NCI-H345 treated with DMSO at 0.1 percent for 48 hours (cell line): ENCODE measurements at regions not wholly inside any gene's neighbourhood (a gene's known extent, or its start where the extent isn't known, plus 50 kb on each side); places are given as distances from the start of the nearest gene placed in this dataset.

ENCODE experiments used
- DNase-seq: peaks from one replicate; lab custom pipeline; 2025; ENCODE audit not compliant: unreplicated experiment; lab: John Stamatoyannopoulos, UW

DNA sequence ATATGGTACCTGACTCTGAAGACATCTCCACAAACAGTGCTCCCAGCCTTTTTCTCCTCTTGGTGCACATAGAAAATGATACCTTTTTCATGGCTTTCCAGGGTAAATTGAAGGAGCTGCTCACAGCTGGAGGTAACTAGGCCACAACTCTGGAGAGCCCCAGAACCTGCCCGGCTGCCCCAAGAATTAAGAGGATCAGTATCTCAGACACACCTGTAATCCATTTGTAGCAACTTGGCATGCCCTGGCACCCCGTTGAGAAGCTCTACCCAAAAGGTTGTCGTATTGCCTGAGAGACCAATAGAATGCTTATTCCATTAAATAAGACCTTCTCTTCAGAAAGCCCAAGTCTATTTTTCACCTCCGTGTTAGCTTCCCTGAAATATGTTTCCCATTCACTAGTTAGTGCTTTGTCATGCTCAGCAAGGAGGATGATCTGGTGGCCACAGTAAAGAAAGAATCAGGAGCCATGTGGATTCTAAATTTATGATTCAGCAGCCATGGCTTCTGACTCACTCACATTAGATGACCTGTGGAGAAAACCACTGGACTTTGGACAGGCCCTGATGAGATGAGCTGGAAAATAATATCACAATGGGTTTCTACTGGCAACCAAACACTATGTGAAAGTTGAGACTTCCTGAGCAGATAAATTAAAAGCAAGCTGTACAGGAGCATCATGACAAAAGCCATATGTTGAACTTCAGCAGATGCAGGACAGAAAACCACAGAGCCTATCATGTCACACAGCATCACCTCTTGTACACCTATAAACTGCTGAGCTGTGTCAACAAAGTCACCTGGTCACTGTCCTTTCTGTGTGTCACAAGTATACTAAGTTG, 253.3 kb upstream of the OSR1 start:
- no peak for DNase-seq

DNA sequence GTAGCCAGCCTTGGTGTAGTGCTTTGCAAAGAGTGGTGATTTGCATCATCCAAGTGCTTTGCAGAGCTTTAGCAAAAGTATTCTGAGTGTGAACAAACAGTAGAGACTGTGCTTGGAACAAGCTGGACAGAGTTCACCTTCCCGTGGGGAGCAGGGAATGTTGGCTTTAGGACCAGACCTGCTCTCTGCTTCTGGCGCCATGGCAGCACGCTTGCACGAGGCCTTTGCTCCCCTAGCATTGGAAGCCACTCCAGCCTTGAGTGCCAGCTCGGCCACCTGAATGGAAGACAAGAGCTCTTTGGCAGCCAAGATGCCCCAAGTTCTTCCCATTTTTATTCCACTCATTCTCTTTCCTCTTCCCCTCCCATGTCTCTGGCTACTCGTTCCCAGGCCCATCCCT, 250.8 kb upstream of the OSR1 start:
- DNase-seq, result no peak

DNA sequence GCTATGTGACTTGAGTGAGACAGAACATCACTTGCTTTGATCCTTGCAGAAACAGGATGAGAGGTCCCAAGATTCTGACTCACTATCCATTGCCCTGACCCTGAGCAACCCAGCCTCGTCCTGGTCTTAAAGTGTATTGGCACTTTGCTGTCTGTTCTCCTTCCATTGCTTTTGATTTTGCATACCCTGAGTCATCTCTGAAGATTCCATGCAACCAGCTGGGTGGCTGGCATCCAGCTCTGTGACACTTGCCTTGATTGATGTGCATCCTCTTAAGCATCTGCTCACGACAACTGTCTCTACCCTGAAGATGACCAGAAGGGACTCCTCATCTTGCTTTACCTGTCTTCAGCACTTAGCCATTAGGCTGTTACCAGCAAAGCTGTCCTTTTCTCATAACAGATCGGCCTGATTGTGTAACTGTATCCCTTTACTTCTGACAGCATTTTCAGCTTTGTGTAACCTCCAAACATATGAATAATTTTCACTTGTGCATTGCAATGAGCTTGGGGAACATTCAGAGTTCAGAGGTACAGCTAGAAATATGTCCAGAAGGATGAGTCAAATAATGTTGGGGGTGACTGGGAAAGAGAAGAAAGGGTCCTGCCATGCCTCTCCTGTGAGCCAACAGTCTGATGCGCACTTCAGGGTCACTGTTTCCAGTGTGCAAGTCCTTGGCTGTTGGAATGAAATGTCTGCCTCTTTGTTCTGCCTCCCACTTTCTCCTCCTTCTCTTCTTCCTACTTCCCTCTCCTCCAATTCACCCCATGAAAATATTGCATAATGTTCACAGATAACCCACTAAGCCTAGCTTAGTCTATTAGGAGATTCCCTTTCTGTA, 249.7 kb upstream of the OSR1 start:
- no peak for DNase-seq

DNA sequence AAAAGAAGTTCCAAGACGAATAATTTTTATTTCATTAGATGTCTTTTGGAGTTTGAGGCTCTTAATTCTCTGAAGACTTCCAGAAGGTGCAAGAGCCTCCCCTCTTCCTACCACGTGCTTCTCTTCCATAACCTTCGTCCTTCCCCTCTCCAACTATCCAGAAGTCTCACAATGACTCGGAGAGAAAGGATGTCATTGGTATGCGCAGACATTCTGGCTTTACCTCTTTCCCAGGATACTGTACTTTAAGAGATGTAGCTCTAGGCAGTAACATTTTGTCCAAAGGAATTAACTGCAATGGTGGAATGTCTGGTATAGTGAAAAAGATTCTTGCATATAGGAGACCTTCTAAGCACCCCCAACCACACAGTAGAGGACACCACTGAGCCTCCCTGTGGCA, 249.0 kb upstream of the OSR1 start:
- no peak for DNase-seq

DNA sequence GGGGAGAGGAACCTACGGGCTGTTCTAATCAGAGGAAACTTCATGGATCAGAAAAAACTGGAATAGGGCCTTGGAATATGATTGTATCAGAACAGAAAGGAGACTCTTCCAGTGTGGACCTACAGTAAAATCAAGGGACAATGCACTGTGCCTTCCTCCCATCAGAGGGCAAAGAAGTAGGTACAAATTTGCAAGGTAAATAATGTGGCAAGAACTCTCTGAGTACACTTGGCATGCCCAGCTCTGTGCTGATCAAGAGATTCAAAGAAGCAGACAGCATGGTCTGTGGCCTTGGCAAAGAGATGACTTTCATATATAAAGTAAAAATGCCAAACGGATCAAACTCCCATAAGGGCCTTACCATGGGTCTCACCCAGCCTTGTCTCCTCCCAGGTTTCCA, 242.6 kb upstream of the OSR1 start:
- no peak for DNase-seq

DNA sequence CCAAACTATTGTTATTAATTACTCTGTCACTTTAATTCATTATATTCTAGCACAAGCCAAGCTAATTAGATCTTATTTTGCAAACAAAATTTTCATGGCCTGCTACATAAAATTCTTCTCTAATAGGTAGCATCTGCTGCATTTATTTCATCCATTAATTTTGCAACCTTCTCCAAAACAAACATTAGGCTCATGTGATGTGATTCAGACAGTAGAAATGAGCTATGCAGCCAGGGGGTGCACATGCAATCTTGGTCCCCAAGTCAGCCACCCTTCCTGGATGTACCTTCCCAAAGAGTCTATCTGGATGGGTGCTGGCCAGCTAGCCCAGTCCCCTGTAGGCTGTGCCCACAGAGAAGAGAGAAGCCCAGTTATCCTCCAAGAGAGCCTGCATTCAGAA, 242.1 kb upstream of the OSR1 start:
- DNase-seq, result no peak

DNA sequence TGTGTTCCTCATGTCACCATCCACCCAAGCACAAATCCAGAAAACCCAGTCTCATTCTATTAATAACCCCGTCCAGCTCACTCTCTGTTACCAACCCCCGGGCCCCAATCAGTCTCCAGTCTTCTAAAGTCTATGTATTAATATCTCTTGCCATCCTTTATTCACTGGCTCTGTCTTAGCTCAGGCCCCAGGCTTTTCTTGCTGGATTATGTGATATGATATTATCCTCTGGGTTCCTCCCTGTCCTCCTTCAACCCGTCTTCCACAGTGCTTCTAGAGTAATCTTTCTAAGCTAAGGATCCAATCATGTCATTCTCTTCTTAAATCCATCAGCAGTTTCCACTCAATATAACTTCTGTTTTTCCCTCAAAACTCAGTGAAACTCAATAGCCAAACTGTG, 240.5 kb upstream of the OSR1 start:
- DNase-seq, result no peak

DNA sequence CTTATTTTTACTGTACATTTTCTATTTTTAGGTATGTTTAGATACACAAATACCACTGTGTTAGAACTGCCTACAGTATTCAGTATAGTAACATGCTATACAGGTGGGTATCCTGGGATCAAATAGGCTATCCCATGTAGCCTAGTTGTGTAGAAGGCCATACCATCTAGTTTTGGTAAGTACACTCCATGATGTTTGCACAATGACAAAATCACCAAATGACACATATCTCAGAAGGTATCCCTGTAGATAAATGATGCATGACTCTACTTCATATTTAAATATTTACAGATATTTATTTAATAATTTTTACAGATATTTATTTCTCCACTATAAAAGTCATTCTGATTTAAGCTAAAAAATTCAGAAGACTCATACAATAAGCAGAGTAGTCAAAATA, 233.8 kb upstream of the OSR1 start:
- DNase-seq, result no peak

DNA sequence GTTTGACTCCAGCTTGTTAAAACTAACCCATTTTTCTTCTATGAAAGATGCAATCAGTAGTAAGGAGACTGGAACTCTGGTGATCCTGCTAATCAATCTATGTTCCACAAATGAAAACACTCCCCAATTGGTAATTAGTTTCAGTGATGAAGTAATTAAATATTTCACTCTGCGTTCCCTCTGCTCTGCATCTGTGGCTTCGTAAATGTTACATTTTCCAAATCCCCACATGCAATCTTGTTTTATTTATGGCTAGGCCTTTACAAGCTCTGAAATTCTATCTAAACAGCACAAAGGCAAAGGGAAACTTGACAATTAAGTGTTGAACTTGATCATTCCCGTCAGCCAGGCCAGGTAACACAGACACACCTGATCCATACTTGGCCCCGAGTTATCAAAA, 231.4 kb upstream of the OSR1 start:
- no peak for DNase-seq

DNA sequence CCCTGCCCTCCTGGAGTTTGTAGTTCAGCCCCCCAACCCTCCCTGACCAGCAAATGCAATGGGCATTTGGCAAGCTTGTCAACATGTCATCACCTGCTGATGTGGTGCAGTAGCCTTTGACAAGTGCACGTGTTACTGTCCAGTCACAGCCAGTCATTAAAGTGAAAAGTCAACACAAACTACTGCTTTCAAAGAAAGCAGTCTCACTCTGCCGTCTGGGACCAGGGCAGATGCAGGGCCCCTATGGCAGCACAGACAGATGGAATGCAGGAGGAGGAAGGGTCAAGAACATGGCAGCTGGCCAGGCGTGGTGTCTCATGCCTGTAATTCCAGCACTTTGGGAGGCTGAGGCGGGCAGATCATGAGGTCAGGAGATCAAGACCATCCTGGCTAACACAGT, 222.4 kb upstream of the OSR1 start:
- no peak for DNase-seq

DNA sequence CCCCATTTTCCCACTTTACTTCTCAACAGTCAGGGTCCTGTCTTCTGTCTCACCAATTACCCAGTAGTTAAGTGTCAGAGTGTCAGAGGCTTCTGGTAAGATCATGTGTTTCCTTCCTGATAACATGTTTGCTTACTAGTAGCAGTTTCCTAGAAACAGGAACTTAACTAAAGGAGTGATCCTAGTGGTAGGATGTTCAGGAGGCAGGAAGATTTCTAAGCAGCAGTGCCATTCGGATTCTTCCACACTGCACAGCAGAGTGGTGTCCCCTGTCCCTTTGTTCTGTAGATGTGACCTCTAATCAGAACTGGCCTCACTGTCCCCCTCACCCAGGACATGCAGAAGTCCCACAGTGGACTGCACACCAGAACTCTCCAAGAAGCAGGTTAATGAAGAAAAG, 221.8 kb upstream of the OSR1 start:
- DNase-seq, result no peak

DNA sequence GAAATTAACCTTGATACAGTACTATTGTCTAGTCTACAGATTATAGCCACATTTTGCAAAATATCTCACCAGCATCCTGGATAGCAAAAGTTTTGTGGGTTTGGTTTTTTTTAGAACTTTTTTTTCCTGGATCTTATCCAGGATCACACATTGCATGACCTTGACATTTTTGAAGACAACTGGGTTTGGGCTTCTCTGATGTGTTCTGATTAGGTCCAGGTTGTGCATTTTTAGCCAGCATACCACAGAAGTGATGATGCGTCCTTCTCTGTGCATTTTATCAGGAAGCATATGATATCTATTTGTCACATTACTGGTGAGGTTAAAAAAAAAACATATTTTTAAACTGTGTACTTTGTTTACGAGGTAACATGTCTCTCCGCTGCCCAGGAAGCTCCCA, 221.0 kb upstream of the OSR1 start:
- DNase-seq, result no peak

DNA sequence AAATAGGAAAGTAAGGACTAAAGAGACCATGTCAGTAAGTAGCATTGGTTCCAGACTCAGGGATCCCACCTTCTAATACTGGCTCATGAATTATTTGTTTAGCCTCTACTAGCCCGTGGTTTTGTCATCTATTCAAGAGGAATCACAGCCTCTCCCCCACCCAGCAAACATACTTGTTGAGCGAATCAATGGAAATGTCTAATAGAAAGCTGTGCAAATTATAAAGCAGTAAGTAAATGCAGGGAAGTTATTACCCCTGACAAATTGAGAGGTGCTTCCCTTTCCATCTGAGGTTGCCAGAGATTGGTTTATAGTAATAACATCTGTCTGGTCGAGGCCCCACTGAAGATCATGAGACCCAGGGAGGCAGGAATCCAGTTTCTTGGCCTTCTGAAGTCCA, 219.3 kb upstream of the OSR1 start:
- DNase-seq, result no peak

DNA sequence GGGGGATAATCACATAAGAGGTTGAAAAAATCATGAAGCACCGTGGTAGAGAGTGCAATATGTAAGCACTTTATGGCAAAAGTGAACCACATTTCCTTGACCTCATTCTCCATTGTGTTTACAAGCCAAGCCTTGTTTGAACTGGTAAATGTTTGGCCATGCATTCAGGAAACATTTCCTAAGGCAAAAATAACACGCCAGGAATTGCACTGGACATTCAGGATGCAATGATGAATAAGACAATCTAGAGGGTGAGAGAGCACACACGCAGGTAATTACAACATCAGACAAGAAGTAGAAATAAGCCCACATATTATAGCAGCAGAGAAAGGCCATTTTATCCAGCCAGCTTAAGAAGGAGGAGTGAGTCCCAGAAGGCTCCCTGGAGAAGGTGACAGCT, 218.0 kb upstream of the OSR1 start:
- DNase-seq, result no peak

DNA sequence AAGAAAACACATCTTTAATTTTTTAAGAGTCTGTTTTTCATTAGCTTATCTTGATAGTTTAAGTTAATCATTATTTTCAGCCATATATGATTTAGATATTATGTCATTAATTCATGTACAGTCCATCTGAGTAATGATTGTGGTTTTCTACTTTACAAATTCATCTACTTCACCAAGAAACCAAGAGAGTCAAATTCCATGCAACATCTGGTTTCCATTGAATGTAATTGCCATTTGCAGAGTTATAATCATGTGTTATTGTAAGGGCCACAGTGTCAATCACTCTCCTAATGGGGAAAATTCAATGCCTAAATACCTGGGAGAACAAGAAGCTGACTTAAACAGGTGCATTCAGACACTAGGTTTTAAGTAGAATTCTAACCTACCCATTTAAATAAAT, 217.2 kb upstream of the OSR1 start:
- no peak for DNase-seq

DNA sequence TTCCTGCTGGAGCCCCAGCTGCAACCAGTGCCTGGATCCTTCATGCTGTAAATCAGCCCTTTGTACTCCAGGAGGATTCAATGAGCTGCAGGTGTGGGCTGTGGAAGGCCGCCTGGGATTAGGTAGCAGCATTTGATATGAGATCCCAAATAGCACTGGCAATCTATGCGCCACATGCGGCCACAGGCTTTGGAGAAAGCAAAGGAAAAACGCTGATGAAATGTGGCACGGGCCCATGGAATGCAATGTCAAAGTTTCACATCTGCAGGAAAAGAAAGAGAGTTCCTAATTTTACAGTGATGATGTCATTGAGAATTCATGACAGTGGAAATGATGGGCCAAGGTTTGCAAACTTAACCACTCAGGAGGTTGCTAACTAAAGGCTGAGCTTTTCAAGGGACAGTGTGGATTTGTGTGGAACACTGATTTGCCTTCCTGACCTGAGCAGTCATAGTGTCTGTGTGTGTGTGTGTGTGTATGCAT, 216.4 kb upstream of the OSR1 start:
- DNase-seq, result no peak

DNA sequence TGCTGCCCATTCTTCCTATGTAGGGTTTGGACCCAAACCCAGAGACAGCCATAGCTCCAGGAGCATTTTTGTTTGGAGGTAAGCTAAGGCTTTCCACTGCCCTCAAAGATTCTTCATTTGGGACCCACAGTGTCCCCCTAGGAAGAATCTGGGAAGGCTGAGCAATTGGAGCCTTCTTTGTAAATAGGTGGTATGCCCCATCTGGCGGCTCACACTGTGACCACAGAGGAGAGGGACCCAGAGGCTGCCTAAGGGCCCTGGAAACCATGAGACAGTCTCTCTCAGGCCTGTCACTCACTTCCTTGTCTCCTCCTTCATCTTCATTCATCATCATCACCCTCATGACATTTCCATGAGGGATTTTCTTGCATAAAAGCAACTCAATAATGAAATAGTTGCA, 215.4 kb upstream of the OSR1 start:
- DNase-seq, result no peak

DNA sequence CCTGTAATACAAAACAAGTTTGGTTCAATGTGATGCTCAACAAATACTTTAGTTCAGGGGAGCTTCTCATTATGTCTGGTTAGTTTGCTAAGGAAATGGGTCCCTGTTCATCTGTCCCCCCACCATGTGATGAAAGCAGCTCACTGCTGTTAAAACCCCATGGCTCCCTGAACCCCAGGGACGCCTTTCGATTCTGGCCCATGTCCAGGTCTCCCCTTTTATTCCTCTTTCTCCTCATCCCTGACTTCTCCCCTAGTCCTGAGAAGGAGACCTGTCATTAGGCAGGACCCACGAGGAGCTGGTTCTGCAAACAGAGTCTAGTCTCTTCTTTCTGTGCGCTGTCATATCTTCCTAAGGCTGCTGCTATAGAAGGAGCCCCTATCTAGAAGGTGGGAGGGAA, 213.3 kb upstream of the OSR1 start:
- no peak for DNase-seq

DNA sequence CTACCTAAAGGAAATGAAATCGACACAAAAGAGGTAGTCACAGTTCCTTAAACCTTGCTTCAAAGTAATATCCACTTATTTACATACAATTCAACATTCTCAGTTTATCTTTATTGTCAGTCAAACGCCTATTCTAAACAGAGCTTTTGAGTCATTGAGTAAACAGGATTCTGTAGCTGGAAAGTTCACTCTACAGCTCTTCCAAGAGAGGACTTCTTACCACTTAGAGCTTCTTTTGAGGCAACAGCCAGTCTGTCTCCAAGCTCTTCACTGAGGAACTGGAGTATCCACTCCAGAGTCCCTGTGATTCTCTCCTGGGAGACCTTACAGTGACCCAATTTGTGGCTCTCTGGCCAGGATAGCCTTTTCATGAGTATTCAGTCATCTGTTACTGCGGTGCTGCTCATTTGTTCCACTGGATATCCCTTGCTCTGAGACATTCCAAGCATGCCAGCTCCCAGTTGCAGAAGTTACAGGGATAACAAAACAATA, 210.9 kb upstream of the OSR1 start:
- no peak for DNase-seq

DNA sequence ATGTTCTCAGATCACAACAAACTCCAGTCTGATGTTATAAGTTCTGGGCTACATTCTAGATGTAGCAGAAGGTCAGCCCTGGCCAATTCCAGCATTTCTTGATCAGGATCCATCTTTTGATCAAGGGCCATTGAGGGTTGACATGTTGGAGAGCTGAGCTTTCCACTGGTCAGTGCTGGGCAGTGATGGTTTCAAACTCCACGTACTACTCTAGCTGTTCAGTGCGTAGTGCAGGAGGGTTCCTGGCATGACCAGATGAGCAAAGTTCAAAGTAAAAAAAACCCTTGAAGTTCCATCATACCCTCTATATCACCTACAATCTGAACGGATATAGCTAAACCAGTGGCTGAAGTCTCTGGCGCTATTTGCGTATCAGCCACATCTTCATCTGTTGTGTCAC, 210.4 kb upstream of the OSR1 start:
- DNase-seq, result no peak

DNA sequence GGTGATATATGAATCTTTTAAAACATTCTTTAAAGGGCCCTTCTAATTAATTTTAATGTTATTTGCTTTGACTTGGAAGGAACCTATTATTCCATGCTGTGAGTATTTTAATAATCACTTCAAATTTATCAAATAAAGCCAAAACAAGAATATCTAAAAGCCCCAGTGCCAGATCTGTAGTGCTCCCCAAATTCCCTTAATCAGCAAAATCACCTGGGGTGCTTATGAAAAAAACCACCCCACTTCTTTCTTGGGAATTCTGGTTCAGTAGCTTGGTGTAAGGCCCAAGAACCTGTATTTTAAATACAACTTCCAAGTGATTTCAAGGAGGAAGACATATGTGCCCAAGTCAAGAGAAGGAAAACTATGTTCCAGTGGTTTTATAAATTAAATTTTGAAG, 202.4 kb upstream of the OSR1 start:
- no peak for DNase-seq

DNA sequence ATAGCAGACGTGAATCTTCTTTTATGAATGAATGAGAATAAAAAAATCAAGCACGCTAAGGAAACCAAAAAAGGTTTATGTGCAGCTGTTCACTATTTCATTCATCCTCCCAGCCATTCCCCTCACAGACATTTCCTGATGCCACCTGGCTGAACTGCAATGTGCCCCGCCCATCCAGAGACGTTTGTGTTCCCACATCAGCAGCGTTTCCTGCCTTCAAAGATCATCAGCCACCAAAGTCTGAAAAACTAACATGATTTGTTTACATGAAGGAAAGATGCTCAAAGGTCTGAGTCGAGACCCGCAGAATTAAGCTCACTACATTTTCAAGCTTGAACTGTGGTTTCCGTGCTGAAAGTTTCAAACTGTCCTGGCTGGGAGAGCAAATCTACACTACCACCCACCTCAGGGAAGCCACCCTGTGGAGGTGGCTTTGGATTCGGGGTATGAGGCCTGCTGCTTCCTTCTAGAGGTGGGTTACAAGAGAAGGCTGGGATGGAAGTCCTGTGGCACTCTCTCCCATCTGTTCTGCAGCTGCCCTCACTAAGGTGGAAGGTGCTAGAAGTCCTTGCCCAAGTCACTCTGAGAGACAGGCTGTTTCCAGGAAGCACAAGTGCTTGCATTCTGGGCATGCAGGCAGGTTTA, 201.3 kb upstream of the OSR1 start:
- no peak for DNase-seq
